ENCODE measurements at regions not wholly inside any gene's neighbourhood (a gene's known extent, or its start where the extent isn't known, plus 50 kb on each side); places are given as distances from the start of the nearest gene placed in this dataset.
"Not testable (repeated sequence)": the region's sequence is repeated elsewhere in the genome, so short reads cannot be mapped to it uniquely, and the experiment has no call there.

DNA sequence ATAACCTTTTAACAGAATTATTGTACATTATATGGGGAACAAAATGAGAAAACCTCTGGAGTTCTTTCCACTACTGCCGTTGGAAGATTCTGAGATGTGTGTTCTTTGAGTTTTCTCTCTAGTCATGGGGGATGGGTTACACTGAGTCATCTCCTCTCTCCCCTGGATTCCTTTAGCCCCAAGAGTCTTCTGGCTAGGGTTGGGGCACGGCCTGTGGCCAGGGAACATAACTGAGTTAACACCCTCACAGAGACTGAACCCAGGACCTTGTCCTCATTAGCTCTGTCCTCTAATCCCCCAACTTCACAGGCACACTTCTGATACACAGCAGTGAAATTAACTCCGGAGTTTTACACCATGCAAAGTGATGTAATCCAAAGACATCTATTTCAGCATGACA is 142.3 kb upstream of the F9 start:
- no peaks in the 10 kb centered on the region for H3K9me3 ChIP-seq (ENCODE audit: control extremely low read depth in 1 of 3, control insufficient read depth in 2 of 3, insufficient read depth in 1 of 3, low read length in 2 of 3)
- H3K4me2 ChIP-seq (replicated peaks; ENCODE audit: low read depth, low read length, poor library complexity, severe bottlenecking): no peak overlapping the region
- CTCF ChIA-PET: no interaction called here
- WGBS (ENCODE audit: insufficient coverage): 80% methylated on average over 1 of the region's 3 CpGs
- Mint-ChIP-seq H3K9me3 (ENCODE audit: insufficient read depth) (no peaks in the 10 kb centered on the region), H3K27ac (no peak overlapping the region), H3K4me1 (peaks cover 2% of the 10 kb centered on the region), H3K4me3 (no peak overlapping the region), H3K27me3 (no peaks in the 10 kb centered on the region)
- no peaks in the 10 kb centered on the region for H3K27me3 ChIP-seq (replicated peaks in 1 of 4; ENCODE audit: control extremely low read depth in 1 of 4, control insufficient read depth in 3 of 4, insufficient read depth in 4 of 4, low read length in 3 of 4)
- no peak overlapping the region for H3K4me3 ChIP-seq (ENCODE audit: control extremely low read depth in 1 of 5, extremely low read depth in 1 of 5, insufficient read depth in 1 of 5, low read depth in 2 of 5, low read length in 4 of 5)
- TF ChIP-seq CTCF (IDR thresholded peaks at IDR 0.05): no peak
- TF ChIP-seq EZH2 (IDR thresholded peaks at IDR 0.05; ENCODE audit: borderline replicate concordance, insufficient read depth, low read depth, low read length, poor library complexity, severe bottlenecking): no peak
- ATAC-seq (ENCODE audit: low read depth): no peak
- DNase-seq: no peak
- H3K27ac ChIP-seq (ENCODE audit: low read length in 2 of 2): no peak overlapping the region
- H3K36me3 ChIP-seq (replicated peaks in 1 of 2; ENCODE audit: control extremely low read depth in 1 of 2, control insufficient read depth in 1 of 2, extremely low read depth in 1 of 2, insufficient read depth in 2 of 2, low read length in 1 of 2): no peaks in the 10 kb centered on the region
- POLR2A ChIA-PET: no interaction called here
- H2AFZ ChIP-seq (ENCODE audit: insufficient read depth, low read depth, low read length, poor library complexity, severe bottlenecking): no peak overlapping the region
- H3K9ac ChIP-seq (ENCODE audit: low read length): no peak overlapping the region
- intact Hi-C loops (cut with micrococcal nuclease): no loop called here
- H3K4me1 ChIP-seq (ENCODE audit: control insufficient read depth in 2 of 2, insufficient read depth in 2 of 2, low read length in 2 of 2): no peaks in the 10 kb centered on the region
- no peaks in the 10 kb centered on the region for H3K79me2 ChIP-seq (ENCODE audit: control insufficient read depth, insufficient read depth, low read length)
- no peaks in the 10 kb centered on the region for H4K20me1 ChIP-seq (ENCODE audit: control insufficient read depth, insufficient read depth, low read length, poor library complexity, severe bottlenecking)

DNA sequence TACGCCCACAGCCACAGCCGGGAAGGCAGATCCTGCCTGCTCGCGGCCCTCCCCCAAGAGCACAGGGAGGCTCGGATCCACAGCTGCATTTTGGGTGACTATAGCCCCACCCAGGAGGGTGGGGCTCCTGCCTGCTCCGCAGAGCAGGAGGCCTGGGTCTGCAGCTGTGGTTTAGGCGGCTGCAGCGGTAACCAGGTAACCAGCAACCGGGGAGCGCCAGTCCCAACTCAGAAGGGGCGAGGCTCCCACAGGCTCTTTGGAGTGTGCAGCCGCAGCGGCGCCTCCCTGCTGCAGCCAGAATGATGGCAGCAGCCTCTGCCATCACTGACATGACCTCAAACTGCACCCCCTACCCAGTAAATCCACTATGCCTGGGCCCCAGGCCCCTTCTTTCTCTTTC is 148.0 kb upstream of the F9 start:
- intact Hi-C loops (cut with micrococcal nuclease): no loop called here
- H3K9ac ChIP-seq (ENCODE audit: low read length): no peak overlapping the region
- DNase-seq (no peak), ATAC-seq (ENCODE audit: low read depth) (no peak)
- H3K4me1 ChIP-seq (ENCODE audit: control insufficient read depth in 2 of 2, insufficient read depth in 2 of 2, low read length in 2 of 2): no peaks in the 10 kb centered on the region
- no peak overlapping the region for H3K4me3 Mint-ChIP-seq
- WGBS (ENCODE audit: insufficient coverage): 88% methylated on average over 9 of the region's 14 CpGs
- no peaks in the 10 kb centered on the region for H4K20me1 ChIP-seq (ENCODE audit: control insufficient read depth, insufficient read depth, low read length, poor library complexity, severe bottlenecking)
- no peak overlapping the region for H3K4me2 ChIP-seq (replicated peaks; ENCODE audit: low read depth, low read length, poor library complexity, severe bottlenecking)
- POLR2A ChIA-PET: no interaction called here
- no peaks in the 10 kb centered on the region for H3K79me2 ChIP-seq (ENCODE audit: control insufficient read depth, insufficient read depth, low read length)
- H2AFZ ChIP-seq (ENCODE audit: insufficient read depth, low read depth, low read length, poor library complexity, severe bottlenecking): no peak overlapping the region
- TF ChIP-seq EZH2 (IDR thresholded peaks at IDR 0.05; ENCODE audit: borderline replicate concordance, insufficient read depth, low read depth, low read length, poor library complexity, severe bottlenecking) (no peak), CTCF (IDR thresholded peaks at IDR 0.05) (no peak)
- CTCF ChIA-PET: no interaction called here
- H3K27me3 Mint-ChIP-seq: no peaks in the 10 kb centered on the region
- H3K4me3 ChIP-seq (ENCODE audit: control extremely low read depth in 1 of 5, extremely low read depth in 1 of 5, insufficient read depth in 1 of 5, low read depth in 2 of 5, low read length in 4 of 5): no peak overlapping the region
- peaks cover 2% of the 10 kb centered on the region for H3K4me1 Mint-ChIP-seq
- H3K9me3 ChIP-seq (ENCODE audit: control extremely low read depth in 1 of 3, control insufficient read depth in 2 of 3, insufficient read depth in 1 of 3, low read length in 2 of 3): no peaks in the 10 kb centered on the region
- no peak overlapping the region for H3K27ac ChIP-seq (ENCODE audit: low read length in 2 of 2)
- no peaks in the 10 kb centered on the region for H3K27me3 ChIP-seq (replicated peaks in 1 of 4; ENCODE audit: control extremely low read depth in 1 of 4, control insufficient read depth in 3 of 4, insufficient read depth in 4 of 4, low read length in 3 of 4)
- no peak overlapping the region for H3K27ac Mint-ChIP-seq
- H3K36me3 ChIP-seq (replicated peaks in 1 of 2; ENCODE audit: control extremely low read depth in 1 of 2, control insufficient read depth in 1 of 2, extremely low read depth in 1 of 2, insufficient read depth in 2 of 2, low read length in 1 of 2): no peaks in the 10 kb centered on the region
- no peaks in the 10 kb centered on the region for H3K9me3 Mint-ChIP-seq (ENCODE audit: insufficient read depth)

DNA sequence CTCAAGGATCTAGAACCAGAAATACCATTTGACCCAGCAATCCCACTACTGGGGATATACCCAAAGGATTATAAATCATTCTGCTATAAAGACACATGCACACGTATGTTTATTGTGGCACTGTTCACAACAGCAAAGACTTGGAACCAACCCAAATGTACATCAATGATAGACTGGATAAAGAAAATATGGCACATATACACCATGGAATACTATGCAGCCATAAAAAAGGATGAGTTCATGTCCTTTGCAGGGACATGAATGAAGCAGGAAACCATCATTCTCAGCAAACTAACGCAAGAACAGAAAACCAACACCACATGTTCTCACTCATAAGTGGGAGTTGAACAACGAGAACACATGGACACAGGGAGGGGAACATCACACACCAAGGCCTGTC is 154.0 kb upstream of the F9 start:
- H3K27ac ChIP-seq (ENCODE audit: low read length in 2 of 2); DNase-seq; H3K27ac Mint-ChIP-seq; CTCF ChIA-PET; H3K4me3 ChIP-seq (ENCODE audit: control extremely low read depth in 1 of 5, extremely low read depth in 1 of 5, insufficient read depth in 1 of 5, low read depth in 2 of 5, low read length in 4 of 5); H3K79me2 ChIP-seq (ENCODE audit: control insufficient read depth, insufficient read depth, low read length); ATAC-seq (ENCODE audit: low read depth); H3K4me2 ChIP-seq (replicated peaks; ENCODE audit: low read depth, low read length, poor library complexity, severe bottlenecking); H3K9me3 ChIP-seq (ENCODE audit: control extremely low read depth in 1 of 3, control insufficient read depth in 2 of 3, insufficient read depth in 1 of 3, low read length in 2 of 3); H2AFZ ChIP-seq (ENCODE audit: insufficient read depth, low read depth, low read length, poor library complexity, severe bottlenecking); H3K27me3 Mint-ChIP-seq; H3K36me3 ChIP-seq (replicated peaks in 1 of 2; ENCODE audit: control extremely low read depth in 1 of 2, control insufficient read depth in 1 of 2, extremely low read depth in 1 of 2, insufficient read depth in 2 of 2, low read length in 1 of 2); H3K9ac ChIP-seq (ENCODE audit: low read length); H3K4me3 Mint-ChIP-seq; POLR2A ChIA-PET; H3K4me1 Mint-ChIP-seq; intact Hi-C loops (cut with micrococcal nuclease); H3K4me1 ChIP-seq (ENCODE audit: control insufficient read depth in 2 of 2, insufficient read depth in 2 of 2, low read length in 2 of 2); H3K27me3 ChIP-seq (replicated peaks in 1 of 4; ENCODE audit: control extremely low read depth in 1 of 4, control insufficient read depth in 3 of 4, insufficient read depth in 4 of 4, low read length in 3 of 4); H4K20me1 ChIP-seq (ENCODE audit: control insufficient read depth, insufficient read depth, low read length, poor library complexity, severe bottlenecking); H3K9me3 Mint-ChIP-seq (ENCODE audit: insufficient read depth): not testable (repeated sequence)
- no CpG with 5 or more reads among the region's 3 CpGs for WGBS (ENCODE audit: insufficient coverage)
